Stimulated activated naive CD8-positive, alpha-beta T cell treated with anti-CD3 and anti-CD28 coated beads, Interleukin-15, amount 100 ng/mL, for 72 hours (primary cell): ENCODE measurements at regions not wholly inside any gene's neighbourhood (a gene's known extent, or its start where the extent isn't known, plus 50 kb on each side); places are given as distances from the start of the nearest gene placed in this dataset.

ENCODE experiments used
- ATAC-seq: fragments of 150-1000 bp; cut with Tn5 transposase; 2 replicates; pipeline ENCODE4 v1.10.0; 2021; ENCODE audit warnings: mild to moderate bottlenecking, moderate library complexity
- DNase-seq, 2 donors: peaks; one replicate each; pipeline ENCODE4 v3.0.0; 2021 to 2022
- H3K27ac Mint-ChIP-seq, 2 donors: one replicate each; pipeline ENCODE4 v1.8.0; 2022; ENCODE audit warnings: mild to moderate bottlenecking in 2 of 2, mixed read lengths in 2 of 2, moderate library complexity in 2 of 2
- H3K27me3 Mint-ChIP-seq: one replicate; pipeline ENCODE4 v1.8.0; 2022; ENCODE audit warnings: mixed read lengths
- H3K4me1 Mint-ChIP-seq: one replicate; pipeline ENCODE4 v1.8.0; 2022; ENCODE audit warnings: mild to moderate bottlenecking, mixed read lengths
- H3K4me3 Mint-ChIP-seq, 2 donors: one replicate each; pipeline ENCODE4 v1.8.0; 2022; ENCODE audit warnings: mild to moderate bottlenecking in 2 of 2, mixed read lengths in 2 of 2, moderate library complexity in 1 of 2
- H3K9me3 Mint-ChIP-seq, 2 donors: one replicate each; pipeline ENCODE4 v1.8.0; 2022; ENCODE audit warnings: mixed read lengths in 2 of 2

DNA sequence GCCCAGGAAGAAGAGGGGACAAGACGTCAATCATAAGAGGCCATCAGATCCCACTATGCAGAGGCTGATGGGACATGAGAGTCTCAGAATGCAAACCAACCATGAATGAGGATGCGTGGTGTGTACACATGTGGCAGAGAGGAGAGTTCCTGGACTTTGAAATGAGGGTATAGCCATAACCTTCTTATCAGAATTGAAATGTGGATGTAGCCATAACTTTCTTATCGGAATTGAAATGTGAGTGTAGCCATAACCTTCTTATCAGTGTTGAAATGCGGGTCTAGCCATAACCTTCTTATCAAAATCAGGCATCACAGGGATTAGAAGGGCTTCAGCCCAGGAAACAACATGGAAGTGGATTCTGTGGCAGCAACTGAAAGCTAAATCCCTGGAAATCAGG is 415.5 kb upstream of the FAT1 start:
- Mint-ChIP-seq H3K4me3 (no peak overlapping the region), H3K9me3 (peaks cover 0 to 6% of the 10 kb centered on the region in 2 donors), H3K27ac (no peak overlapping the region), H3K4me1 (no peaks in the 10 kb centered on the region), H3K27me3 (no peaks in the 10 kb centered on the region)
- no peak for DNase-seq
- ATAC-seq: no peak

DNA sequence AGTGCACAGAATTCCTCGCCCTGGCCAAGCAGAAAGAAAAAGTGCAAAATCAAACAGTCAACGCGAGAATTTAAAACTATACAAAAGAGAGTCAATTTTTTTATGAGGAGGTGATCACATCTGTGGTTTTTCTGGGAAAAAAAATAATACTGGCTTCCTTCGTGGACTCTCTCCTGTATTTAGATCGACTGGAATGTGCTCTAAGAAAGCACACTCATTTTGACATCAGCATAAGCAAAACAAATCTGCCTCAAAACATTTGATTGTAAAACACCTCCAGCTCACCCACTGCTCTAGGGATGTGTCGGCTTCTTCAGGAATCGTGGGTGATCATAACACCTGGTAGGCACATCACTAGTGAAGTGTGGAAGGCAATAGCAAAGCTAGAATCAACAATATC is 417.4 kb upstream of the FAT1 start:
- Mint-ChIP-seq H3K4me1 (no peaks in the 10 kb centered on the region), H3K9me3 (peaks cover 0 to 6% of the 10 kb centered on the region in 2 donors), H3K27ac (no peak overlapping the region), H3K4me3 (no peak overlapping the region), H3K27me3 (no peaks in the 10 kb centered on the region)
- ATAC-seq: no peak
- DNase-seq: no peak

DNA sequence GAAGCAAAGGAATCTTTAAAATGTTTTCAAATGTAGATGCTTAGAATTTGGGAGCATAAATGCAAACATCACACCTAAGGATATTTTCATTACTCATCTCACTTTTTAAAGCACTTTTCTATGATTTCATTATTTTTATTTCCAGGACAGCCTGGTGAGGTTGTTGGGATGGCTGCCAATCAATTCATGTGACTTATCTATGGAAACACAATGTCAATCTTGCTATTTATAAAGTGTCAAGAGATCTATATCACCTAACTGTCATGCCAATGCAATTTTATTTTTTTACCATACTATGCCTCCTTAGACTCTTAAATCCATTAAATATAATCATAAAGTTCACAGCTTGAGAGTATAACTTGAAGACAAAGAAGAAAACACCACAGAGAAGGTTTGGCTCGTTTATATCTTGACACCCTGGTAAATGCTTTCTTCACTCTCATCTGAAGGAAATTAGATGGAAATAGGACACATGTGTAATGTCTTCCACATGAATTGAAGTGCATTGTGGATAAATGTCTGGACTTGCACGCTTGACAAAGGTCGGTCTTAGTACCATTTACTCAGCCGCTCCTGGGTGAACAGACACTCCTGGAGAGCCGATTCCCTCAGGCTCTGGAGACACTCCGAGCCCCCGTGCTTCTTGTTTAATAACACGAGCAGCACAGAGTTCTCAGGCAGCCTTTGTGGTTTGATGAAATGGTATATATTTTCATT is 425.7 kb upstream of the FAT1 start:
- H3K4me1 Mint-ChIP-seq: no peaks in the 10 kb centered on the region
- ATAC-seq: no peak

DNA sequence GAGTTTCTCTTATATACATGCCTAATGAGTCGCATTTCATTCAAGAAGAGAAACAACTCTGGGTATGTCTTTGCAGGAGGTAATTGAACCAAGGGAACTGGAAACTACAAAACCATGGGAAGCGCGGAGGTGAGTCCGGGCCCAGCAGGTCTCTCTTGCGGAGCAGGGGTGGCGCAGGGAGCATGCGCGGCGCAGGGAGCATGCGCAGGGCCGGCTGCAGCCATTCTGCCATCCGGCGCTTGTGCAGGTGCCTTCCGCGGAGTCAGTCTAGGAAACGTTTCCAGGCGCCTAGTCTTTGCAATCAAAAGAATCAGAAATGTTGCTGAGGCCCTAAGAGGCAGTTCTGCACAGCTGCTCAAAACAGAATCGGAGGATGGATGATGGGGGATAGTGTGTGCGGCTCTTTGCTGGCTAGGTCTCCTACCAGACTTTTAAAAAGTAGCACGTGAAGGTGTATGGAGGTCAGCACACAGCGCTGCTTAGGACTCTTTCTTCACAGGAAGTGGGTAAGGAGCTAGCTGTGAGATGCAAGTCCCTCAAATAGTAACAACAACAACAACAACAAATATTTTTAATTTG is 433.8 kb upstream of the FAT1 start:
- Mint-ChIP-seq H3K9me3 (peaks cover 7 to 15% of the 10 kb centered on the region in 2 donors), H3K27ac (no peak overlapping the region), H3K4me3 (no peak overlapping the region), H3K27me3 (no peaks in the 10 kb centered on the region), H3K4me1 (no peaks in the 10 kb centered on the region)
- DNase-seq (no peak), ATAC-seq (no peak)

More for the DNA sequence above, 425.7 kb upstream of the FAT1 start:
- DNase-seq: no peak
- peaks cover 8 to 17% of the 10 kb centered on the region in 2 donors for H3K9me3 Mint-ChIP-seq
- H3K4me3 Mint-ChIP-seq: no peak overlapping the region
- H3K27ac Mint-ChIP-seq: no peak overlapping the region
- H3K27me3 Mint-ChIP-seq: no peaks in the 10 kb centered on the region

DNA sequence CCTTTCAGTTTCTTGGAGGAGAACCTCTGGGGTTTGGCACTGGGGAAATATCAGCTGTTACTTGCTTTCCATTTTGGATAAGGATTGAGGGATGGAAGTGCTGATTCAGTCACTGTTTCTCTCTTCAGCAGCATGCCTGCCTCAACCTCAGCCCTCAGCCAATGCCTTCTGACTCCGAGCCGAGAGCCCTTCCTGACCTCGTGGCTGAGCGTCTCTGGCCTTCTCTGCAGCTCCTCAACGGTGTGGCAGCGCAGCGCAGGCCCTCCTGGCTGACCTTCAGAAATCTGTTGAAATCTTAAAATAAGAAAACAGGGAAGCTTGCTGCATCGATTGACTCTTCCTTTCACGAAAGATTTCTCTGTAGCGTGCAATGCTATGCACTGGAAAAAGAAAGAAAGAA is 434.3 kb upstream of the FAT1 start:
- ATAC-seq (no peak), DNase-seq (no peak)
- H3K27ac Mint-ChIP-seq: no peak overlapping the region
- H3K27me3 Mint-ChIP-seq: no peaks in the 10 kb centered on the region
- H3K9me3 Mint-ChIP-seq: peaks cover 7 to 15% of the 10 kb centered on the region in 2 donors
- H3K4me3 Mint-ChIP-seq: no peak overlapping the region
- no peaks in the 10 kb centered on the region for H3K4me1 Mint-ChIP-seq

DNA sequence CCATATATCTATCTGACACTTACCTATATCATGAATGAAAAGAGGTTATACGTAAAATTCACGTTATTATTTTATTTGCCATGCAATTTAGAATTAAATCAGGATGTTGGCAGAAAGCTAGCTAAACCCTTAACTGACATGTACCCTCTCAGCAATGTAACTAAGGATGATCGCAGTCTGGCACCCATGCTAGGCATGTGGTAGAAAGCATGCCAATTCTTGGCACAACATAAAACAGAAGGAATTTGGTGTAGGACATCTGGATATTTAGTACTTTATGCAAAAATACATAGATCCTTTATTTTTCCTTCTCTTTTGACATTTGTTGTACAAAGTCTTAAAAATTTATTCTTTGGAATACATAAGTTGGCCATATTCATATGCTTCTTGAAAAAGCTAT is 436.8 kb upstream of the FAT1 start:
- no peak overlapping the region for H3K27ac Mint-ChIP-seq
- no peaks in the 10 kb centered on the region for H3K27me3 Mint-ChIP-seq
- H3K9me3 Mint-ChIP-seq: peaks cover 0 to 8% of the 10 kb centered on the region in 2 donors
- no peak overlapping the region for H3K4me3 Mint-ChIP-seq
- ATAC-seq: no peak
- no peaks in the 10 kb centered on the region for H3K4me1 Mint-ChIP-seq
- no peak for DNase-seq

DNA sequence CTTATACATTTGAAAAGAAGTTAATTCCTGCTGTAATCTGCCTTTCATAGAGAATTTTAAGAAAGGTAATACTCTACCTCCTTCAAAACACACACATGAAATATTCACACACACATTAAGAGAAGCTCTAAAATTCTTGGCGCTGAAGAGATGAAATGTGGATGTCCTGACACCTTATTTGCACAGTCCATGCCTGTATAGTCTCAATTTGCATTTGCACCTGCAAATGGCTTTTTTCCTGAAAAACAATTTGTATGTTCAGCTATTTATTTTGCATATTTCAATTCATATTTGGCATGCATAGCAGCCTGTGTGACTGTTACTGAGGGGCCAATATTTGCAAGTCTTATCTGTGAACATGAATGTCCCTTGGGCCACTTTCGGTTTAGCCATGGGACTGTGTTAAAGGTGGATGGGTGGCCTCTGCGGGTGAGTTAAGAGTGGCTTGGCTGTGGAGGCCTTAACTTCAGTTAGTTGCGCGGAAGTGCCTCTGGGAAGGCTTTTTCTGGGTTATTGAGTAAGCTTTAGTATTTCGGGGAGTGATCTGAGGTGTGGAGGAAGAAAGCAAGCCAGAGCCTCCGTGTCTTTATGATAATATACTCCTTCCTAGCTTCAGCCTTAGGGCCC is 443.3 kb upstream of the FAT1 start:
- no peak overlapping the region for H3K27ac Mint-ChIP-seq
- no peak overlapping the region for H3K4me3 Mint-ChIP-seq
- DNase-seq: no peak
- no peaks in the 10 kb centered on the region for H3K4me1 Mint-ChIP-seq
- ATAC-seq: no peak
- H3K27me3 Mint-ChIP-seq: no peaks in the 10 kb centered on the region
- peaks cover 0 to 7% of the 10 kb centered on the region in 2 donors for H3K9me3 Mint-ChIP-seq

DNA sequence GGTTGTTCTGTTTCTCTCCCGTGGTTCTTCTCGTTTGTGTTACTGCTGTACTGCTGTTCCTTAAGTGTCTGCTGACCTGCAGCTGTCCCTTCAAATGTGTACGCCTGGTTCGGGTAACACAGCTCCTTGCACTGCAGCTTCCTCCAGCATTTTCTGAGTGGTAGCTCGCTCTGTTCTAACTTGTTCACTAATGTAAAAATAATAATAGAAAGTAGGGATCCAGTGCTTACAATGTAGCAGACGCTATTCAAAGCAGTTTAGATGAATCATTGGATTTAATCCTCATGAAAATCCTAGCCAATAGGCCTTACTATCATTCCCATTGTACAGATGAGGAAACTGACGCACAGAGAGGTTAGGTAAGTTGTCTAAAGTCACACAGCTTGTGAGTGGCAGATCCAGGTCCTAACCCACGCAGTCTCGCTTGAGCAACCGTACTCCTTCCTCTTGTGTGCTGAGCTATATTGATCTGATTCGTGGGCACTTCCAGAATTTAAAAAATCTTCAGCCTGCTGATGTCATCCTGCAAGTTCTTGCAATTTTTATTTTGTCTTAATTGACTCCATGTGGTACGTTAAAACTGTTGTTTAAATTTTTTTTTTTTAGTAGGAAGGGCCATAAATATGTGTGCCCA is 448.2 kb upstream of the FAT1 start:
- Mint-ChIP-seq H3K4me1 (no peaks in the 10 kb centered on the region), H3K9me3 (peaks cover 10 to 21% of the 10 kb centered on the region in 2 donors), H3K27me3 (no peaks in the 10 kb centered on the region), H3K4me3 (no peak overlapping the region), H3K27ac (no peak overlapping the region)
- ATAC-seq: no peak
- DNase-seq: no peak

DNA sequence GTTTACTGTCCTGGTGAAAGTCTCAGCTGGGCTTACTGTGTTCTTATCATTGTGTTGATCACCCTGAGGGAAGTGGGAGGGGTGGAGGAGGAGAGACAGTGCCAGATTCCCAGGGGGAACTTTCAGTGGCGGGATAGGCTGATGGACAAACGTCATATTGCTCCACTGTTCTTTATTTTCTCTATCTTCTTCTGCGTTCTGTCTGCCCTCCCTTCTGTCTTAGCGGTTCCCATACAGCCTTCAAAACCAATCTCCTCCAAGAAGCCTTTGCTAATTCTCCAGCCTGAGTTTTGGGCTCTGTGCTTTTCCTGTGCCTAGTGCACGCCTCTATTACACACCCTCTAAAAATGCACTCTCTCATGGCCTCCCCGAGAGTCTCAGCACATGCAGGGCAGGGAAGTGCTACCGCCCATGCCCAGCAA is 448.7 kb upstream of the FAT1 start:
- DNase-seq: no peak
- no peak overlapping the region for H3K4me3 Mint-ChIP-seq
- H3K27me3 Mint-ChIP-seq: no peaks in the 10 kb centered on the region
- no peak overlapping the region for H3K27ac Mint-ChIP-seq
- no peak for ATAC-seq
- H3K9me3 Mint-ChIP-seq: peaks cover 10 to 21% of the 10 kb centered on the region in 2 donors
- H3K4me1 Mint-ChIP-seq: no peaks in the 10 kb centered on the region

DNA sequence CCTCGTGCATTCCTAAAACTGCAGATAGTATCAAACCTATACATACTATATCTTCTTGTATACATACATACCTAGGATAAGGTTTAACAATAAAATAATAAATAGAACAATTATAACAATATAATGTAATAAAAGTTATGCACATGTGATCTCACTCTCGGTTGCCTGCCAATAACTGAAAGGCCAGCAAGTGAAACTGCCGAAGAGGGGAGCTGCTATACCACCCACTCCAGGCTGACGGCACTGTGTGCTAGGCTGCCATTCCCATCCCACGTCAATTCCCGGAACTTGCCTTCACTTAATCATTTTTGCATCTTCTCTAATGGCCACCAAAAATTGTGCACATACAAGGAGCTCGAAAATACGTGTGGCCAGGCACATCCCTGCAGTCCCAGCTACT is 451.1 kb upstream of the FAT1 start:
- no peak for DNase-seq
- Mint-ChIP-seq H3K4me3 (no peak overlapping the region), H3K4me1 (no peaks in the 10 kb centered on the region), H3K9me3 (peaks cover 10 to 21% of the 10 kb centered on the region in 2 donors), H3K27ac (no peak overlapping the region), H3K27me3 (no peaks in the 10 kb centered on the region)
- no peak for ATAC-seq

DNA sequence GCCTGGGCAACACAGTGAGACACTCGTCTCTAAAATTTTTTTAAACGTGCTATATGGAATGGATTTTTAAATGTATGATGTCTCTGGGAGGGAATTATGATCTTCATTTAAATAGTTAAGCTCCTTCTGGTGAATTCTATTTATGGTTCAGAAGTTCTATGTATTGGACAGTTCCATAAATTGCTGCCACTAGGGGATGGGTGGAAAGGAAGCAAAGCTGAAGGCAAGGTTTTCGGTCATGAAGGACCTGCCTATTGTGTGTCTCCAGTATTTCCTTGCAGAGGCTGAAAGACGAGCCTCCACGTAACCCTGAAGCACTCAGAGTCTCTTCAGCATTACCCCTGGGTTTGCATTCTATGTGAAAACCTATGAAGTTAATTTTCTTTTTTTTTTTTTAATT is 451.5 kb upstream of the FAT1 start:
- Mint-ChIP-seq H3K27me3 (no peaks in the 10 kb centered on the region), H3K27ac (no peak overlapping the region), H3K4me1 (no peaks in the 10 kb centered on the region), H3K9me3 (peaks cover 10 to 21% of the 10 kb centered on the region in 2 donors), H3K4me3 (no peak overlapping the region)
- ATAC-seq (no peak), DNase-seq (no peak)

DNA sequence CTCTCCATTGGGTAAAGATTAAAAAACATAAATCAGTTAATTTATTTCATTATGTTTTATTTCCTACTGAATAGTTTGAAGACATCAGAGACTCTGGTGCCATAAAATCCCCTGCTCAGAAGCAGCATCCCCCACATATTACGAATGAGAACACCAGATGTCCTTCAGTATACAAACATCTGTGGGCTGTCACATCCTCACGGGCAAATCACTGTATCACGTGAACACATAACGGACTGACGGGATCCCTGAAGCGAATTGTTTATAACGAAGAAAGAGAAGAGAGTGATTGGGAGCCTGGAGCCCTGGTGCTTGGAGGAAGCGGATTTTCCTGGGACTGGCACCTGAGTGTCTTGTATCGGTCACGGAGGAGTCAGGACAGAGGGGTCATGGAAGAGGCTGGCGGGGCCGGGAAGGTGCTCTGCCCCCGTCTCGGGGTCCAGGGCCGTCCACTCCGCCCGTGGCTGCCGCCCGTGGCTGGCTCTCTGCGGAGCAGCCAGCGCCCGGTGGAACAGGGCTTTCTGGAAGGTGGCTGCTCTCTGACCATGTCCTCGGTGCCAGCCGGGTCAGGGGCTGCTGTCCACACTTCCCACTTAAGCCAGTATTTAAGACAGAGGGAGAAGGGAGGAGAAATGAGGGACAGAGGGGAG is 452.7 kb upstream of the FAT1 start:
- no peaks in the 10 kb centered on the region for H3K4me1 Mint-ChIP-seq
- DNase-seq: no peak

DNA sequence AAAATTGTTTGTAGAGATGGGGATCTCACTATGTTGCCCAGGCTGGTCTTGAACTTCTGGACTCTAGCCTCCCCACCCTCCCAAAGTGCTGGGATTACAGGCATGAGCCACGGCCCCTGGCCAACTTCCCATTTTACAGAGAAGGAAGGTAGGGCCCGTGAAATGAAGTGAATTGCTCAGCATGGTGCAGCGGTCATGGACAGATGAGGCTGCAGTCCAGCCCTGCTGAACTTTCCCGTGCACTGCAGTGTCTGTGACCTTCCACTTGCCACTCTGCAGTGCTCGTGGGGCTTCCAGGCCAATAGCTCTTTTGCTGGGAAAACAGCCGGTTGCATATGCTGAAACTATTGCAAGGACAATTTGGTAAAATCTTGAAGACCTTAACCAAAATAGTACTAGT is 454.4 kb upstream of the FAT1 start:
- H3K9me3 Mint-ChIP-seq: peaks cover 10 to 14% of the 10 kb centered on the region in 2 donors
- ATAC-seq (no peak), DNase-seq (no peak)
- H3K27ac Mint-ChIP-seq: no peak overlapping the region
- H3K4me1 Mint-ChIP-seq: no peaks in the 10 kb centered on the region
- no peak overlapping the region for H3K4me3 Mint-ChIP-seq
- H3K27me3 Mint-ChIP-seq: no peaks in the 10 kb centered on the region

More for the DNA sequence above, 452.7 kb upstream of the FAT1 start:
- no peak for ATAC-seq
- no peak overlapping the region for H3K4me3 Mint-ChIP-seq
- H3K27ac Mint-ChIP-seq: no peak overlapping the region
- peaks cover 10 to 21% of the 10 kb centered on the region in 2 donors for H3K9me3 Mint-ChIP-seq
- no peaks in the 10 kb centered on the region for H3K27me3 Mint-ChIP-seq

DNA sequence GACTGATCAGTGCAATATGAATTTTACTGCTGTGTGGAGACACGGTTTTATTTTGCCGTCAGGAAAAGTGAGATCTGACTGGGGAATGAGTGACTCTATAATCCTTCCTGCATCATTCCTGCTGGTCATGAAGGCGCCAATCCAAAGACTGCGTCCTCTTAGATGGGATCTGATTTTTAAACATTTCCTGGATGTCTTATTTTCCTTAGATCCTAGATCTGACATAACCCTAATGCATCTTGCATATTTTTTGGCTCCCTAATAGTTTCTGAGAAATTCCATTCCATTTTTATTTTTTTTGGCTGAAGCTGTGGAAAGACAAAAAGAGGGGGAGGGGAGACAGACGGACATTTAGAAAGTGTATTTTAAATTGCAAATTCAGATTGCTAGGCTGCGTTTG is 454.9 kb upstream of the FAT1 start:
- Mint-ChIP-seq H3K9me3 (peaks cover 10 to 14% of the 10 kb centered on the region in 2 donors), H3K4me1 (no peaks in the 10 kb centered on the region), H3K27me3 (no peaks in the 10 kb centered on the region), H3K4me3 (no peak overlapping the region), H3K27ac (no peak overlapping the region)
- ATAC-seq (no peak), DNase-seq (no peak)

DNA sequence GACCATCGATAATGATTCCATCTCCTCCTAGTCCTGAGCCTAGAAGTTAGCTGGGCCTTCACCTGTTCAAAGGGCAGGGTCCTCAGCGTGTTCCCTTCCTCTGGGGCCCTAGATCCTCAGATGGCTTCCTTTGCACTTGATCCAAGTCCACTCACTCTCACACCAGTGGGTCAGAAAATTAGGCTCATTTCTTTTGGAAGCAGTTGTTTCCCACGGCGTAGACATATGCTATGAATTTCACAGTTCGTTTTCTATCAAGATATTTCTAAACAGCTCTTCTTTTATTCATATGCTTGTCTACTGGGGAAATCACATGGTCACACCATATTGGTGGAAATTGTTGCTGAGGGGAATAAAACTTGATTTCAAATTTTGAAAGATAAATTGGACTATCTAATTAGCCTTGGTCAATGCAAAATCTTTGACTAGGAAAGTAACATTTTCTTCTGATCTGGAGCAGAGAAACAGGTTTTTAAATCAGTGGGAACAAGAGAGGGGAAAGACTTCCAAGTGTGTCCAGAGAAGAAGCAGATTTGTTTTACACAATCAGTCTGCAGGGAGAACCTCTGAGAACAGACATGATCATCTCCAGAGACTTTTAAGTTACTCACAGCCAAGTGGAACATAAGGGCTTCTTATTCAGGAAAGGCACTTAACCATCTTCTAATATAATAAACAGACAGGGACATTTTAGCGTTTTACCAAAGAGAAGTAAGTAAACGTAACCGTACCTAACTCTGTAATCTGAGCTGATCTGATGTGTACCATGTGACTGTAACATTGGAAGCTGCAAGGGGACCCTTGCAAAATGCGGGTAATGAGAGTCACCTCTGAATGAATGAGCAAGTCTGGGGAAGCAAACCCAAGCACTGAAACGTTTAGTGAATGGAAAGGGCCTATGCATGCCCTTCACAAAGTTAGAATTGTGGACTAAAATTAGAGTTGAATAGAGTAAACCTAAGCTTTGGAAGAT is 455.7 kb upstream of the FAT1 start:
- ATAC-seq (no peak), DNase-seq (no peak)
- Mint-ChIP-seq H3K4me1 (no peaks in the 10 kb centered on the region), H3K4me3 (no peak overlapping the region), H3K27me3 (no peaks in the 10 kb centered on the region), H3K9me3 (peaks cover 6 to 8% of the 10 kb centered on the region in 2 donors), H3K27ac (no peak overlapping the region)
